ENCODE measurements at regions not wholly inside any gene's neighbourhood (a gene's known extent, or its start where the extent isn't known, plus 50 kb on each side); places are given as distances from the start of the nearest gene placed in this dataset.
"Not testable (repeated sequence)": the region's sequence is repeated elsewhere in the genome, so short reads cannot be mapped to it uniquely, and the experiment has no call there.

DNA sequence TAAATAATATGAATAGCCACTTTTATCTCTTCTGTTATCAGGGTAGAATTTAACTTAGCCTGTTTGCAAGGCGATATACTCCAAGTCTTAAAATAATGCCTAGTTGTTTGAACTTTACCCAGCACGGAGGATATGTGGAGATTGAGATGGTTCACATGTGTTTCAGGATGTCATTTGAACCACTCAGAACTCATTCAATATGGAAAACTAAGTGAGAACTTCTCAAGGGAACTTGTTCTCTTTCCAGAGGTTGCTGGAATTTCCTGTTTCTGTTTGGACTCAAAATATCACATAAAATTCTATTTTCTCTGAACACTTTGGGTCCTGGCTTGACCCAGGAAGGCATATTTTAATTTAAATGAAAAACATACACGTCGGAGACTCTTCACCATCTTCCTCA is 139.1 kb upstream of the MYO10 start:
- intact Hi-C loops (cut with DNase I): no loop called here
- DNase-seq (no peak), ATAC-seq (ENCODE audit: poor library complexity) (no peak)

DNA sequence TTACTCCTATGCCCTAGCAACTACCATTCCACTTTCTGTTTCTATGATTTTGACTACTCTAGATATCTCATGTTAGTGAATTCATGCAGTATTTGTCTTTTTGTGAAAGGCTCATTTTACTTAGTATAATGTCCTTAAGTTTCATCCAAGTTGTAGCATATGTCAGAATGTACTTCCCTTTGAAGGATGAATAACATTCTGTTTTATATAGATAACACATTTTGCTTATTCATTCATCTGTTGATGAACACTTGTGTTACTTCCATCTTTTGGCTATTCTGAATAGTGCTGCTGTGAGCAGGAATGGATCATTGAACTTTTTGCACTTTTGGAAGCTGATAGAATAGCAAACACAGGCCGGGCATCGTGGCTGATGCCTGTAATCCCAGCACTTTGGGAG is 140.2 kb upstream of the MYO10 start:
- DNase-seq (no peak), ATAC-seq (ENCODE audit: poor library complexity) (no peak)
- intact Hi-C loops (cut with DNase I): no loop called here

DNA sequence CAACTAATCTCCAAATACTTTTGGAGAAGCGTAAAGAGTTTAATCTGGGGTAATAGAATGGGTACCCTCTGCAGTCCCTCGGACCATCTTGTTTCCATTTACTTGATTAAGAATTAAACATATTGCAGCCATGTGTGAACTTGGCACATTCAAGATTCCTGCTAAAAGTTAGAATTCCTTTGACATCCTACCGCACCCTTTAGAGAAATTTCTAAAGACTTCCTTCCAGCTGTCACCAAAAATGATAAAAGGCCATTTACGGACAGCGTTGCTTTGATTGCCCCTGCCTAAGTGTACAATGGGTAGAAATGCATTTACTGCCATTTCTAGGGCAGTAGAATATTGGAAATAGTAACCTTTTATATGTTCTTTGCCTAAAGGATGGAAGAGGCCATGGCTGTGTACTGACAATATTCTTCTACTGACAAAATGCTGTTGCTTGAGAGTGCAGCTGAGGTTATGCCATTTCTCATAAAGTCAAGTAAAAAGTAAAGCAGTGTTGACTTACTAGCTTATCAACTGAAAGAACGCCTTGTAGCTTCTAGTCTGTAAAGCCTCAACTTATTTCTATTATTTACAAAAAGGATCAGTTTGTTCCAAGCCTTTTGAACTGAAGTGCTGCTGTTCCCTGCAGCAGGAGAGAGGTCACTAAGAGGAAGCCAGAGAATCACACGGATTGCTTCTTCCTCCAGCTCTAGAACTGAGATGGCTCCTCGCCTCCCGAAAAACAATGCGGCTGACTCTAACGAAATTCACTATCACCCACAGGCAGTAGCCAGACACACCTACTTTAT is 139.8 kb upstream of the BASP1 start:
- intact Hi-C loops (cut with DNase I): no loop called here
- ATAC-seq (ENCODE audit: poor library complexity) (no peak), DNase-seq (no peak)

DNA sequence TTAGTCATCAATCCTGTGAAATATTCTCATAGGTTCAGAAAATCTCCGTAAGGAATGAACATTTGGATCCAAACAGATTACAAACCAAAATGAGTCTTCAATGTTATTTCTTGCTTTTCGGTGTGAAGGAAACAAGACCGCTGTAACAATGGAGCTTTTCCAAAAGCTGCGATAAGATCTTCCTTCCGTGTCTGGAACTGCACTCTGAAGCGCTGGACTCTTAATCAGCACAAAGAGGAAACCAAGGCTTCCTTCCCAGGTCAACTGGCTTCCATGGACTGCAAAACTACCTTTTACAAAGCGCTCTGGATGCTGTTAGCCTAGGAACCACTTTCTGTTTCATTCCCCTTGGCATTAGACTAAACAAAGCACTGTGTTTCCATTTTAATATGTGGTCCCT is 137.9 kb upstream of the BASP1 start:
- intact Hi-C loops (cut with DNase I): no loop called here
- ATAC-seq (ENCODE audit: poor library complexity) (peak; percentile 25), DNase-seq (no peak)

DNA sequence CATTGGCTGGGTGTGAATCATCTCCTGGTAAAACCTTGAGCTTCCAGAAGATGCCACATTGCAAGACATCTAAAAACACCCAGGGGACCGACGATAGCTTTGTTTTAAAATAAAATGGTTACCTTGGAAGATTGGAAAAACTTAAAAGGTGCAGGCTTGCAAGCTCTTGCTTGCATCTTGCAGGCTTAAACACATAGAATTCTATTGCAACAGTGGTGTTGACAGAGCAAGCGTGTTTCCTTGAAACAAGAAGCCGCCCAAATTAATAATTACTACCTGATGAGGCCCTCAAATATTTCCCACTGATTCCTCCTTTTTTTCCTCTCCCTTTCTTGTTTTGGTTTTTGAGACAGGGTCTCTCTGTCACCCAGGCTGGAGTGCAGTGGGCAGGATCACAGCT is 137.1 kb upstream of the BASP1 start:
- ATAC-seq (ENCODE audit: poor library complexity): no peak
- DNase-seq: no peak
- intact Hi-C loops (cut with DNase I): no loop called here

DNA sequence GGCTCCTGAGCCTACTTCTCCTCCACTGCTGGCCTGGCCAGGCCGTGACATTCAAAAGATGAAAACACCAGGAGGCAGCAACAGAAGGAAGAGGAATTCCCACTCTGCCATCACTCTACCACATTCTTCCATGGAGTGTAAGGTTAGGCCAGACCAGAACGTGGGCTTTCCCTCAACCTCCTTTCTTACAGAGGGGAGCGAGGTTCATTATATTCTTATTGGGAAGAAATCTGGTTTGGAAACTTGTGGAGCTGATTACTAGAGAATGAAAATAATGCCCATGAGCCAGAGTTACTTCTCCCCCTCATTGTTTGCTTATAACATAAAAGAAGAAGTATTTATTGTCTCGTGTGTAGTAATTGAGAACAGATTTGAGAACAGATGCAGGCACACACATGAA is 136.3 kb upstream of the BASP1 start:
- intact Hi-C loops (cut with DNase I): no loop called here
- DNase-seq (no peak), ATAC-seq (ENCODE audit: poor library complexity) (no peak)

DNA sequence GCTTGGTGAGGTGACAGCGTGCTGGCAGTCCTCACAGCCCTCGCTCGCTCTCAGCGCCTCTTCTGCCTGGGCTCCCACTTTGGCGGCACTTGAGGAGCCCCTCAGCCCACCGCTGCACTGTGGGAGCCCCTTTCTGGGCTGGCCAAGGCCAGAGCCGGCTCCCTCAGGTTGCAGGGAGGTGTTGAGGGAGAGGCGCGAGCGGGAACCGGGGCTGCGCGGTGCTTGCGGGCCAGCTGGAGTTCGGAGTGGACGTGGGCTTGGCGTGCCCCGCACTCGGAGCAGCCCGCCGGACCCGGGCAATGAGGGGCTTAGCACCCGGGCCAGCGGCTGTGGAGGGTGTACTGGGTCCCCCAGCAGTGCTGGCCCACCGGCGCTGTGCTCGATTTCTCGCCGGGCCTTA is 134.2 kb upstream of the BASP1 start:
- ATAC-seq (ENCODE audit: poor library complexity); DNase-seq; intact Hi-C loops (cut with DNase I): not testable (repeated sequence)

DNA sequence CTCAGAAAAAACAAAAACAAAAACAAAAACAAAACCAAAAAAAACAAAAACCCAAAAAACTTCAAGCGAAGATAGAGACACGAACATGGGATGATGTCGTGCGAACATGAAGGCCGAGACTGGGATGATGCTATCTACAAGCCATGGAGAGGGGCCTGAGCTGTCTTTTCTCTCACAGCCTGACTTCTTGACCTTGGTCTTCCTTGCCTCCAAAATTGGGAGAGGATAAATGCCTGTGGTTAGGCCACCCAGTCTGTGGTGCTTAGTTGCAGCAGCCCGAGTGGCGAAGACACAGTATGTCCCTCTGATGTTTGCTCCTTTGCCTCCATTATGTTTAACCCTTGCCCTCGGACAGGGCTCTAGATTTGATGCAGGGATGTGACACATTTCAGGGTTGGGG is 130.4 kb upstream of the BASP1 start:
- intact Hi-C loops (cut with DNase I): no loop called here
- DNase-seq (no peak), ATAC-seq (ENCODE audit: poor library complexity) (no peak)

DNA sequence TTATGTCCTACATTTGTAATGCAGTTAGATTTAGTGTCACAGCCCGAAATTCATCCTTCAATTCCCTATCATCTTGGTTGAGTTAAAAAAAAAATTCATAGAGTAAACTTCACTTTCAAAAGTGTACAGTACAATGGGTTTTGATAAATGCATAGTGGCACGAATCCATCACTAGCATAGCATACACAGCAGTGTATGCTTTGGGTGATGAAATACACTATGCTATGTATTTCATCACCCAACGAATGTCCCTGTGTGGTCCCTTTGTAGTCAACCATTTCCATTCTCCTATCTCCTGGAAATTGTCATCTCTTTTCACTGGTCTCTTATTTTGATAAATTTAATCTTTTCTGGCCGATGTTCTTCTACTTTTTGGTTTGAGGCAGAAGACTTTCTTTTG is 129.4 kb upstream of the BASP1 start:
- ATAC-seq (ENCODE audit: poor library complexity) (no peak), DNase-seq (no peak)
- intact Hi-C loops (cut with DNase I): no loop called here

DNA sequence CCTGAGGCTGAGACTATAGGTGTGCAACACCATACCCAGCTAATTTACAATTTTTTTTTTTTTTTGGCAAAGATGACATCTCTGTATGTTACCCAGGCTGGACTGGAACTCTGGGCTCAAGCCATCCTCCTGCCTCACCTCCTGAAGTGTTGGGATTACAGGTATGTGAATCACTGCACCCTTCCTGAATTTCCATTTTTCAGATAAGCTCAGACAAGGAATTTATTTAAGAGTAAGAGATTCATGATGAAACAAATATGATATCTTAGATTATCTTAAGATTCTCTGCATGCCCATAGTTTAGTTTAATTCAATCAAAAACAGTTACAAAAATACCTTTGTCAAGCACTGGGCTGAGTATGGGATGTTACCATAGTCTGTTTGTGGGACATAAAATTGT is 128.4 kb upstream of the BASP1 start:
- DNase-seq (no peak), ATAC-seq (ENCODE audit: poor library complexity) (no peak)
- intact Hi-C loops (cut with DNase I): no loop called here

DNA sequence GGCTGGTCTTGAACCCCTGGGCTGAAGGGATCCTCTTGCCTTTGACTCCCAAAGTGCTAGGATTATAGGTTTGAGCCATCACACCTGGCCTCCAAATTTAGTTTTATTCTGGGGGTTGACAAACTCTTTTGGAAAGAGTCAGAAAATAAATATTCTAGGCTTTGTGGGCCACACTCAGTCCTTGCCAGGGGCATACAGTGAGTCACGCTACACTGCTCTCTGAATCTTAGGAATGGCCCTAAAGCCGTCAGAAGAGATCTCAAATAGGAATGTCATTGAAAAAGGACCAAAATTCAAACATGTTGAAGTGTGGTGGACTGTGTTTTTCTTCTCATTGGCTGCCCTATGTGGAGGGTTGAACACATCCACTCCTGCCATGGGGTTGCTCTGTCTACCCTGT is 127.7 kb upstream of the BASP1 start:
- intact Hi-C loops (cut with DNase I): no loop called here
- ATAC-seq (ENCODE audit: poor library complexity): no peak
- DNase-seq: no peak

DNA sequence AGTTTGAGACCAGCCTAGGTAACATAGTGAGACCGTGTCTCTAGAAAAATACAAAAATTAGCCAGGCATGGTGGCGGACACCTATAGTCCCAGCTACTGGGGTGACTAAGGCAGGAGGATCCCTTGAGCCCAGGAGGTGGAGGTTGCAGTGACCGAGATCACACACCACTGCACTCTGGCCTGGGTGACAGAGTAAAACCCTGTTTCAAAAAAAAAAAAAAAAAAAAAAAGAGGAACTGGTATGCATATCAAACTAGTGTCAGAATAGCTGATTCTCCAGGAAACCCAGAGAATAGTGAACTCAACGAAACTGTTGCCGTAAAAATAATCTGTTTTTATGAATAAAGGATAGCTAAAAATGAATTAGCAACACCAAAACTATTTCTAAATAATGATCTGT is 126.6 kb upstream of the BASP1 start:
- intact Hi-C loops (cut with DNase I): no loop called here
- DNase-seq (no peak), ATAC-seq (ENCODE audit: poor library complexity) (no peak)

DNA sequence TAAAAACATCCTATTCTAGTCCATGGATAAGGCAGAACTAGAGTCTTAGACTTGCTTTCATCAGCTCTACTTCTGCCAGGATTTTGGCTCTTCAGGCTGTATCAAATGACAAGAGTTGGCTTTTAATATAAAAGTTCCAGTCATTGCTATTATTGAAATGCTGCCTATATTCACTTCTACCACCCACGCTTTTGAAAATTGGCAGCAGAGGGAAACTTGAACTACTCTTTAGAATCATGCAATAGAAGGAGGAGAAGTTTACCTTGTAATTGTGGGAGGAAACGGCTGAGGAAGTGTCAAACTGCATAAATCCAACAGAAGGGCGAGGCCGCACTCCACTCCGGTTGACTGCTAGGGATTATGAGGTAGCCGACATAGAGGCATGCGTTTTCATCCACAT is 122.6 kb upstream of the BASP1 start:
- intact Hi-C loops (cut with DNase I): no loop called here
- no peak for ATAC-seq (ENCODE audit: poor library complexity)

DNA sequence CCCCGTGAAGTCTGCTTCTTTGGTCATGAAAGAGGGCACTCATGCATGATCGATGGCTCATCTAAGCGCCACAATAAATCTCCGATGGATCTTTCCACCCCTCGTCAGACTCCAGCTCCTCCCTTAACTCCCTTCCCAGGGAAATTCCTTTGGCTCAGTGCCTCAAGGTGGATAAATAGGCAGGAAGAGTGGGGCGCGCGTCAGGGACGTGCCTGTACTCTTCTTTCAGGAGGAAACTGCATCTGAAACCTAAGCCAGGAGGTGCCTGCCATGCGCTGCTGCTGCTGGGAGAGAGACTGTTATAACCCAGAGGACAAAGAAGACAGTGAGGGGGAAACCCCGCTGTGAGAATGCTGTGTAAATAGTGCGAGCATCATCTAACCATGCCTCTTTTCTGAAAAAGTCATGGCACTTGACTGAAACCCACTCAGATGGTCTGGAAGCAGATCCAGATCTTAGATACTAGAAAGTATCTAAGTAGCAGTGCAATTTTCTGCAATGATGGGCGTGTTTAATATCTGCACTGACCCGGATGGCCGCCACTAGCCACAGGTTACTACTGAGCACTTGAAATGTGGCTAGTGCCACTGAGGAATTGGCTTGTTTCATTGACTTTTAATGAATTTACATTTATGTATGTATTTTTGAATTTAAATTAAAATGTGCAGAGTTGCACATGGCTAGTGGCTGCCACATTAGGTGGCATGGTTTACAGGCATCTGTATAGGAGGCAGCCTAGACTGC is 120.3 kb upstream of the BASP1 start:
- ATAC-seq (ENCODE audit: poor library complexity) (no peak), DNase-seq (no peak)
- intact Hi-C loops (cut with DNase I): no loop called here

More for the DNA sequence above, 122.6 kb upstream of the BASP1 start:
- no peak for DNase-seq

DNA sequence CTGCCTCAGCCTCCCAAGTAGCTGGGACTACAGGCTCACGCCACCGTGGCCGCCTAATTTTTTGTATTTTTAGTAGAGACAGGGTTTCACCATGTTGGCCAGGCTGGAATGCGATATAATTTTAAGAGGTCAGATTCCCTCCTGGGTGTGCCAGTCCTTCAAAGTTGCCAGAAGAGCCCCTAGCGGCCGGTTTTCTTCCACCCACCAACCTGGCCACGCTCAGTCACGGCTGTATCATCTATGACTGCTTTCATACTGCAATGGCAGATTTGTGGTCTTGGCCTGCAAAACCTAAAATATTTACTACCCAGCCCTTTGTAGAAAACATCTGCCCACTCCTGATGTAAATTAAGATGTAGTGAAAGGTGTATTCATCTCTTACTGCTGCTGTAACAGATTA is 117.5 kb upstream of the BASP1 start:
- no peak for DNase-seq
- no peak for ATAC-seq (ENCODE audit: poor library complexity)
- intact Hi-C loops (cut with DNase I): no loop called here

DNA sequence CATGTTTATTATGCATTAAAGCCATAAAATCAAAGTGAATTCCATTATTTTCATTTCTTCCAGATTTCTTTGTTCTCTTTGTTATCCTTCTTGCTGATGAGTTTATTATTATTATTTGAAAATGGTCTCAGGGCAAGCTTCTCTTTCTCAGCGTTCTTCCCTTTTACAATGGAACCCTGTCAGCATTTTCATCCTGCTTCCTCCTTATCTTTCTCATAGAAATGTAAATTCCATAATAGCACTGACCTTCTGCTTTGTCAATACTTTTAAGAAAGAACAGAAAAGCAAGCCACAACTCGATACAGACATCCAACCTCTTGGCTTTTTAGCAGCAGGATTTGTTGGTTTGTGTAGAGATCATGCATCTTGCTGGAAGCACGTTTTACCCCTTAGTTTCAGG is 114.0 kb upstream of the BASP1 start:
- no peak for DNase-seq
- no peak for ATAC-seq (ENCODE audit: poor library complexity)
- intact Hi-C loops (cut with DNase I): no loop called here

DNA sequence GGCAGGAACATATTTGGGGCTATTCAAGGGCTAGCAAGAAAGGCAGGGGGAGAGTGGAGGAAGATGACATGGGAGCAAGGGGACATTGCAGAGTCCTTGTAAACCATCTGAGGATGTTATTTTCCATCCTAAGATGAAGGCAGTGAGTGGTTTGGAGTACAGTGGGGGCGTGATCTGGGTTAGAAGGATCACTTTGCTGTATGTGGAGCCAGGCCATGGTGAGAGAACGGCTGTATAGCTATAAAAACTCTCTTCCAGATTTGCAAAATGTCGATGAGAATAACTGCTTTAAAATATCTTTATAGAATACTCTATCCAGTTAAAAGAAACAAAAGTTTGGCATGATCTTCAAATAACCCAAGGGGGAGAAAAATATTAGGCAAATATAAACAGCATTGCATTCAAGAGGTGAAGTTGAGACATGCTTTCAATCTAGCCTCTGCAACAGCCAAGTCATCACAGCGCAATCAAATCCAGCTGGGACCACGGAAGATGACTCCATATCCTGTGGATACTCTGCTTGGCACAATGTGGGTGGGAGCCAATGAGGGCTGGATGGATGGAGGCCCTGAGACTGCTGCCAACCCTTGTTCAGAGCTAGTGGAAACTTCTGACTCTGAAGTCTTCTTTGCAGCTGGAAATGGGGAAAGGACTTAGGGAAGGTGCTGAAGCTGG is 111.5 kb upstream of the BASP1 start:
- DNase-seq: peak; percentile 55
- intact Hi-C loops (cut with DNase I): no loop called here

DNA sequence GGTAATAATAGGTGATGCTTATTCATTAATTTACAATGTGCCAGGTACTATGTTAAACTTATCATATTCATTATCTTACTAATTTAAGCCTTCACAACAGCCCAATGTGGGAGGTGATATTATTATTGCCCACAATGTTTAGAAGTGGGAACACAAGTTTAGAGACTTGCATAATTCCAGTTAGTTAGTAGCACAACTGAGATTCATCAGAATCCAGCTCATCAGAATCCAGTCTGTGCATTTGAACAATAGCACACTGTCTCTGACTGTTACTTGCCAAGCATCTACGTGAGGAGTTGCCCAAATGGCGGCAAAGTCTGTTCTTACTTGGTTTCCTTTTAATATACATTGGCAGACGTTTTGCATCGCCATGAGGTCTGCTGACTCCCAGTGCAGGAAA is 110.9 kb upstream of the BASP1 start:
- DNase-seq (no peak), ATAC-seq (ENCODE audit: poor library complexity) (no peak)
- intact Hi-C loops (cut with DNase I): no loop called here

More for the DNA sequence above, 111.5 kb upstream of the BASP1 start:
- peak; percentile 62 for ATAC-seq (ENCODE audit: poor library complexity)

DNA sequence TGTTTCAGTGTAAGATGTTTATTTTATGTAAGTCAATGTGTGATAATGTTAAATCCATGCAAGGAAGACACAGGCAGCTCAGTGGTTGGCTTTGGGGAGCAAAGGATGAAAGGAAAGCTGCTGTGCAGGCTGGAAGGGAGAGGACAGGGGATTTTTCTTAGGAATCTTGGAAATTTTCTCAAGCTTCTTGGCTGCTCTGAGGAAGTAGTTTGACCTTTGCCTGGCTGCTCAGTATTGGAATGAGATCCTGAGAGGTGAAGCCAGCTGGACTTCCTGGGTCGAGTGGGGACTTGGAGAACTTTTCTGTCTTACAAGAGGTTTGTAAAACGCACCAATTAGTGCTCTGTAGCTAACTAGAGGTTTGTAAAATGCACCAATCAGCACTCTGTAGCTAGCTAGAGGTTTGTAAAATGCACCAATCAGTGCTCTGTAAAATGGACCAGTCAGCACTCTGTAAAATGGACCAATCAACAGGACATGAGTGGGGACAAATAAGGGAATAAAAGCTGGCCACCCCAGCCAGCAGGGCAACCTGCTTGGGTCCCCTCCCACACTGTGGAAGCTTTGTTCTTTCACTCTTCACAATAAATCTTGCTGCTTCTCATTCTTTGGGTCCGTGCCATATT is 105.2 kb upstream of the BASP1 start:
- peak; percentile 36 for ATAC-seq (ENCODE audit: poor library complexity)
- intact Hi-C loops (cut with DNase I); DNase-seq: not testable (repeated sequence)
